ENCODE measurements at regions not wholly inside any gene's neighbourhood (a gene's known extent, or its start where the extent isn't known, plus 50 kb on each side); places are given as distances from the start of the nearest gene placed in this dataset.

- Histone ChIP-seq H3K27ac (ENCODE audit: low read length, poor library complexity, severe bottlenecking) (no peak overlapping the region), H2AFZ (ENCODE audit: low read depth, low read length) (no peak overlapping the region), H3K27me3 (ENCODE audit: control insufficient read depth in 1 of 2, insufficient read depth in 1 of 2, low read length in 2 of 2) (no peaks in the 10 kb centered on the region), H3K36me3 (ENCODE audit: control insufficient read depth in 1 of 2, insufficient read depth in 2 of 2, low read depth in 1 of 2, low read length in 2 of 2) (no peaks in the 10 kb centered on the region), H3K9me3 (ENCODE audit: control insufficient read depth, low read length) (no peaks in the 10 kb centered on the region), H3K4me3 (ENCODE audit: insufficient read depth in 1 of 2, low read depth in 1 of 2, low read length in 2 of 2) (no peak overlapping the region), H3K4ac (ENCODE audit: low read depth in 1 of 2, low read length in 2 of 2) (no peak overlapping the region), H3K4me2 (ENCODE audit: low read length, poor library complexity, severe bottlenecking) (no peak overlapping the region), H2BK12ac (ENCODE audit: low read length in 2 of 2) (no peak overlapping the region), H4K91ac (ENCODE audit: low read length) (no peak overlapping the region), H3K4me1 (ENCODE audit: control insufficient read depth, insufficient read depth, low read depth, low read length) (no peaks in the 10 kb centered on the region), H2BK15ac (ENCODE audit: low read depth, poor library complexity, severe bottlenecking) (no peak overlapping the region), H2BK5ac (ENCODE audit: low read depth, low read length, poor library complexity, severe bottlenecking) (no peak overlapping the region), H3K9ac (ENCODE audit: low read length) (no peak overlapping the region), H3K18ac (ENCODE audit: low read depth in 1 of 2, low read length in 2 of 2) (no peak overlapping the region), H4K8ac (ENCODE audit: low read length) (no peak overlapping the region), H3K14ac (ENCODE audit: low read length in 2 of 2) (no peak overlapping the region), H2BK120ac (ENCODE audit: low read depth, low read length) (no peak overlapping the region), H3K23ac (ENCODE audit: low read length in 2 of 2) (no peak overlapping the region), H2AK5ac (ENCODE audit: low read length, severe bottlenecking) (no peak overlapping the region), H3K79me1 (replicated peaks; ENCODE audit: low read length, poor library complexity, severe bottlenecking) (no peaks in the 10 kb centered on the region)
- no peak for DNase-seq
- WGBS, result 90% methylated on average over 4 of the region's 4 CpGs
These were observed 183.1 kb upstream of the MARCKS start for GRCh38 chr6:113674075-113674474.

GRCh38 chr6:113676057-113676456 lies 181.1 kb upstream of the MARCKS start:
- Histone ChIP-seq H3K18ac (ENCODE audit: low read depth in 1 of 2, low read length in 2 of 2) (no peak overlapping the region), H2AK5ac (ENCODE audit: low read length, severe bottlenecking) (no peak overlapping the region), H3K9ac (ENCODE audit: low read length) (no peak overlapping the region), H3K4ac (ENCODE audit: low read depth in 1 of 2, low read length in 2 of 2) (no peak overlapping the region), H2BK5ac (ENCODE audit: low read depth, low read length, poor library complexity, severe bottlenecking) (no peak overlapping the region), H3K14ac (ENCODE audit: low read length in 2 of 2) (no peak overlapping the region), H4K8ac (ENCODE audit: low read length) (no peak overlapping the region), H3K79me1 (replicated peaks; ENCODE audit: low read length, poor library complexity, severe bottlenecking) (no peaks in the 10 kb centered on the region), H4K91ac (ENCODE audit: low read length) (no peak overlapping the region), H3K4me1 (ENCODE audit: control insufficient read depth, insufficient read depth, low read depth, low read length) (no peaks in the 10 kb centered on the region), H3K9me3 (ENCODE audit: control insufficient read depth, low read length) (no peaks in the 10 kb centered on the region), H3K4me3 (ENCODE audit: insufficient read depth in 1 of 2, low read depth in 1 of 2, low read length in 2 of 2) (no peak overlapping the region), H2BK12ac (ENCODE audit: low read length in 2 of 2) (no peak overlapping the region), H2BK15ac (ENCODE audit: low read depth, poor library complexity, severe bottlenecking) (no peak overlapping the region), H3K27me3 (ENCODE audit: control insufficient read depth in 1 of 2, insufficient read depth in 1 of 2, low read length in 2 of 2) (no peaks in the 10 kb centered on the region), H3K4me2 (ENCODE audit: low read length, poor library complexity, severe bottlenecking) (no peak overlapping the region), H3K27ac (ENCODE audit: low read length, poor library complexity, severe bottlenecking) (no peak overlapping the region), H2AFZ (ENCODE audit: low read depth, low read length) (no peak overlapping the region), H3K23ac (ENCODE audit: low read length in 2 of 2) (no peak overlapping the region), H2BK120ac (ENCODE audit: low read depth, low read length) (no peak overlapping the region), H3K36me3 (ENCODE audit: control insufficient read depth in 1 of 2, insufficient read depth in 2 of 2, low read depth in 1 of 2, low read length in 2 of 2) (no peaks in the 10 kb centered on the region)
- DNase-seq, result no peak
- 88% methylated on average over 1 of the region's 4 CpGs for WGBS

GRCh38 chr6:113676968-113677367 lies 180.2 kb upstream of the MARCKS start:
- Histone ChIP-seq H2BK12ac (ENCODE audit: low read length in 2 of 2) (no peak overlapping the region), H3K79me1 (replicated peaks; ENCODE audit: low read length, poor library complexity, severe bottlenecking) (no peaks in the 10 kb centered on the region), H3K14ac (ENCODE audit: low read length in 2 of 2) (no peak overlapping the region), H3K4me1 (ENCODE audit: control insufficient read depth, insufficient read depth, low read depth, low read length) (no peaks in the 10 kb centered on the region), H3K9me3 (ENCODE audit: control insufficient read depth, low read length) (no peaks in the 10 kb centered on the region), H3K23ac (ENCODE audit: low read length in 2 of 2) (no peak overlapping the region), H2AK5ac (ENCODE audit: low read length, severe bottlenecking) (no peak overlapping the region), H3K27ac (ENCODE audit: low read length, poor library complexity, severe bottlenecking) (no peak overlapping the region), H3K4ac (ENCODE audit: low read depth in 1 of 2, low read length in 2 of 2) (no peak overlapping the region), H3K4me2 (ENCODE audit: low read length, poor library complexity, severe bottlenecking) (no peak overlapping the region), H2BK15ac (ENCODE audit: low read depth, poor library complexity, severe bottlenecking) (no peak overlapping the region), H2AFZ (ENCODE audit: low read depth, low read length) (no peak overlapping the region), H4K8ac (ENCODE audit: low read length) (no peak overlapping the region), H3K9ac (ENCODE audit: low read length) (no peak overlapping the region), H3K27me3 (ENCODE audit: control insufficient read depth in 1 of 2, insufficient read depth in 1 of 2, low read length in 2 of 2) (no peaks in the 10 kb centered on the region), H2BK120ac (ENCODE audit: low read depth, low read length) (no peak overlapping the region), H2BK5ac (ENCODE audit: low read depth, low read length, poor library complexity, severe bottlenecking) (no peak overlapping the region), H3K18ac (ENCODE audit: low read depth in 1 of 2, low read length in 2 of 2) (no peak overlapping the region), H3K36me3 (ENCODE audit: control insufficient read depth in 1 of 2, insufficient read depth in 2 of 2, low read depth in 1 of 2, low read length in 2 of 2) (no peaks in the 10 kb centered on the region), H4K91ac (ENCODE audit: low read length) (no peak overlapping the region), H3K4me3 (ENCODE audit: insufficient read depth in 1 of 2, low read depth in 1 of 2, low read length in 2 of 2) (no peak overlapping the region)
- WGBS, result no CpG with 5 or more reads among the region's 1 CpG
- DNase-seq, result no peak

GRCh38 chr6:113679051-113679450 lies 178.1 kb upstream of the MARCKS start:
- Histone ChIP-seq H4K91ac (ENCODE audit: low read length) (no peak overlapping the region), H3K4me2 (ENCODE audit: low read length, poor library complexity, severe bottlenecking) (no peak overlapping the region), H2BK15ac (ENCODE audit: low read depth, poor library complexity, severe bottlenecking) (no peak overlapping the region), H3K23ac (ENCODE audit: low read length in 2 of 2) (no peak overlapping the region), H3K4ac (ENCODE audit: low read depth in 1 of 2, low read length in 2 of 2) (no peak overlapping the region), H3K27me3 (ENCODE audit: control insufficient read depth in 1 of 2, insufficient read depth in 1 of 2, low read length in 2 of 2) (no peaks in the 10 kb centered on the region), H2AFZ (ENCODE audit: low read depth, low read length) (no peak overlapping the region), H2AK5ac (ENCODE audit: low read length, severe bottlenecking) (no peak overlapping the region), H2BK12ac (ENCODE audit: low read length in 2 of 2) (no peak overlapping the region), H3K79me1 (replicated peaks; ENCODE audit: low read length, poor library complexity, severe bottlenecking) (no peaks in the 10 kb centered on the region), H3K4me3 (ENCODE audit: insufficient read depth in 1 of 2, low read depth in 1 of 2, low read length in 2 of 2) (no peak overlapping the region), H2BK5ac (ENCODE audit: low read depth, low read length, poor library complexity, severe bottlenecking) (no peak overlapping the region), H3K18ac (ENCODE audit: low read depth in 1 of 2, low read length in 2 of 2) (no peak overlapping the region), H3K9me3 (ENCODE audit: control insufficient read depth, low read length) (no peaks in the 10 kb centered on the region), H3K14ac (ENCODE audit: low read length in 2 of 2) (no peak overlapping the region), H3K36me3 (ENCODE audit: control insufficient read depth in 1 of 2, insufficient read depth in 2 of 2, low read depth in 1 of 2, low read length in 2 of 2) (no peaks in the 10 kb centered on the region), H2BK120ac (ENCODE audit: low read depth, low read length) (no peak overlapping the region), H3K4me1 (ENCODE audit: control insufficient read depth, insufficient read depth, low read depth, low read length) (no peaks in the 10 kb centered on the region), H3K27ac (ENCODE audit: low read length, poor library complexity, severe bottlenecking) (no peak overlapping the region), H4K8ac (ENCODE audit: low read length) (no peak overlapping the region), H3K9ac (ENCODE audit: low read length) (no peak overlapping the region)
- DNase-seq, result no peak
- WGBS, result 100% methylated on average over 1 of the region's 3 CpGs

Data from mesenchymal stem cell (in vitro differentiated cells and primary cell).